ENCODE measurements at regions not wholly inside any gene's neighbourhood (a gene's known extent, or its start where the extent isn't known, plus 50 kb on each side); places are given as distances from the start of the nearest gene placed in this dataset.

GRCh38 chr1:79312438-79312837 is 305.9 kb upstream of the ADGRL4 start:
- Histone ChIP-seq H3K4me1 (no peaks in the 10 kb centered on the region), H3K9me3 (peaks cover 0 to 3% (median 0%) of the 10 kb centered on the region in 4 donors), H3K36me3 (no peaks in the 10 kb centered on the region), H3K4me3 (no peak overlapping the region), H3K27ac (replicated peaks in 1 of 4) (no peak overlapping the region), H3K27me3 (no peaks in the 10 kb centered on the region)
- intact Hi-C loops (cut with DNase I): no loop called here
- TF ChIP-seq POLR2AphosphoS5 (IDR thresholded peaks at IDR 0.05): no peak
- TF ChIP-seq CTCF (IDR thresholded peaks at IDR 0.05): no peak
- no peak for TF ChIP-seq POLR2A (IDR thresholded peaks at IDR 0.05; ENCODE audit: low read depth)
- TF ChIP-seq EP300 (IDR thresholded peaks at IDR 0.05): no peak
- no peak for DNase-seq (ENCODE audit: extremely low spot score)

GRCh38 chr1:79310609-79311008 is 304.1 kb upstream of the ADGRL4 start:
- DNase-seq (ENCODE audit: extremely low spot score): no peak
- peaks cover 0 to 3% (median 0%) of the 10 kb centered on the region in 4 donors for H3K9me3 ChIP-seq
- H3K4me3 ChIP-seq: no peak overlapping the region
- intact Hi-C loops (cut with DNase I): no loop called here
- no peak for TF ChIP-seq POLR2A (IDR thresholded peaks at IDR 0.05; ENCODE audit: low read depth)
- no peak for TF ChIP-seq CTCF (IDR thresholded peaks at IDR 0.05)
- no peak for TF ChIP-seq EP300 (IDR thresholded peaks at IDR 0.05)
- TF ChIP-seq POLR2AphosphoS5 (IDR thresholded peaks at IDR 0.05): no peak
- no peak overlapping the region for H3K27ac ChIP-seq (replicated peaks in 1 of 4)
- 79% methylated on average over 3 of the region's 3 CpGs for WGBS
- no peaks in the 10 kb centered on the region for H3K27me3 ChIP-seq
- no peaks in the 10 kb centered on the region for H3K36me3 ChIP-seq
- no peaks in the 10 kb centered on the region for H3K4me1 ChIP-seq

GRCh38 chr1:79304131-79304530 is 297.6 kb upstream of the ADGRL4 start:
- no peaks in the 10 kb centered on the region for H3K27me3 ChIP-seq
- H3K27ac ChIP-seq (replicated peaks in 1 of 4): no peak overlapping the region
- WGBS: 83% methylated on average over 3 of the region's 3 CpGs
- no peak for TF ChIP-seq POLR2AphosphoS5 (IDR thresholded peaks at IDR 0.05)
- no peak for TF ChIP-seq CTCF (IDR thresholded peaks at IDR 0.05)
- no peak for TF ChIP-seq POLR2A (IDR thresholded peaks at IDR 0.05; ENCODE audit: low read depth)
- no peak for TF ChIP-seq EP300 (IDR thresholded peaks at IDR 0.05)
- no peaks in the 10 kb centered on the region for H3K36me3 ChIP-seq
- no peaks in the 10 kb centered on the region for H3K4me1 ChIP-seq
- no peaks in the 10 kb centered on the region for H3K9me3 ChIP-seq
- intact Hi-C loops (cut with DNase I): no loop called here
- no peak overlapping the region for H3K4me3 ChIP-seq
- DNase-seq (ENCODE audit: extremely low spot score): no peak

GRCh38 chr1:79303040-79303439 is 296.5 kb upstream of the ADGRL4 start:
- Histone ChIP-seq H3K36me3 (no peaks in the 10 kb centered on the region), H3K4me1 (no peaks in the 10 kb centered on the region), H3K27me3 (no peaks in the 10 kb centered on the region), H3K4me3 (no peak overlapping the region), H3K9me3 (no peaks in the 10 kb centered on the region), H3K27ac (replicated peaks in 1 of 4) (no peak overlapping the region)
- TF ChIP-seq POLR2AphosphoS5 (IDR thresholded peaks at IDR 0.05) (no peak), CTCF (IDR thresholded peaks at IDR 0.05) (no peak), EP300 (IDR thresholded peaks at IDR 0.05) (no peak), POLR2A (IDR thresholded peaks at IDR 0.05; ENCODE audit: low read depth) (no peak)
- no peak for DNase-seq (ENCODE audit: extremely low spot score)
- intact Hi-C loops (cut with DNase I): no loop called here
- WGBS: 96% methylated on average over 2 of the region's 2 CpGs

GRCh38 chr1:79302380-79302930 is 295.9 kb upstream of the ADGRL4 start:
- Histone ChIP-seq H3K4me1 (no peaks in the 10 kb centered on the region), H3K4me3 (no peak overlapping the region), H3K36me3 (no peaks in the 10 kb centered on the region), H3K27me3 (no peaks in the 10 kb centered on the region), H3K9me3 (no peaks in the 10 kb centered on the region), H3K27ac (replicated peaks in 1 of 4) (no peak overlapping the region)
- intact Hi-C loops (cut with DNase I): no loop called here
- no peak for DNase-seq (ENCODE audit: extremely low spot score)
- 61% methylated on average over 6 of the region's 6 CpGs for WGBS
- TF ChIP-seq EP300 (IDR thresholded peaks at IDR 0.05) (no peak), POLR2AphosphoS5 (IDR thresholded peaks at IDR 0.05) (no peak), CTCF (IDR thresholded peaks at IDR 0.05) (no peak), POLR2A (IDR thresholded peaks at IDR 0.05; ENCODE audit: low read depth) (no peak)
